Activated T-helper 2 cell treated with anti-CD3 and anti-CD28 coated beads, Interferon-gamma antibody, Interleukin-2, Interleukin-4, amounts not matched to agents 10 μg/mL and 5 μg/mL and 100 μg/mL, durations not matched to agents 14 hours and 24 hours and 36 hours (primary cell): ENCODE measurements at regions not wholly inside any gene's neighbourhood (a gene's known extent, or its start where the extent isn't known, plus 50 kb on each side); places are given as distances from the start of the nearest gene placed in this dataset.

Experiments
- DNase-seq: peaks from one replicate; pipeline ENCODE4 v3.0.0; 2021; ENCODE audit warnings: low spot score
- H3K27ac Mint-ChIP-seq: one replicate; pipeline ENCODE4 v1.8.0; 2021; ENCODE audit warnings: mixed read lengths
- H3K27me3 Mint-ChIP-seq: one replicate; pipeline ENCODE4 v1.8.0; 2021; ENCODE audit warnings: low read depth, mixed read lengths
- H3K36me3 Mint-ChIP-seq: one replicate; pipeline ENCODE4 v1.8.0; 2021; ENCODE audit warnings: low read depth, mixed read lengths
- H3K4me1 Mint-ChIP-seq: one replicate; pipeline ENCODE4 v1.8.0; 2021; ENCODE audit warnings: low read depth, mixed read lengths
- H3K4me3 Mint-ChIP-seq: one replicate; pipeline ENCODE4 v1.8.0; 2021; ENCODE audit warnings: low read depth, mild to moderate bottlenecking, moderate library complexity, mixed read lengths
- H3K9me3 Mint-ChIP-seq: one replicate; pipeline ENCODE4 v1.8.0; 2021; ENCODE audit warnings: mixed read lengths
- intact Hi-C: fragments of 100-400 bp; cut with micrococcal nuclease; formaldehyde crosslinking; loops from one replicate; pipeline ENCODE4 v1.15.1; 2023

GRCh38 chr5:92421196-92421595 lies 1038.1 kb upstream of the ARRDC3 start:
- intact Hi-C loops = no loop called here
- no peak for DNase-seq
- H3K36me3 Mint-ChIP-seq = no peaks in the 10 kb centered on the region

DNA sequence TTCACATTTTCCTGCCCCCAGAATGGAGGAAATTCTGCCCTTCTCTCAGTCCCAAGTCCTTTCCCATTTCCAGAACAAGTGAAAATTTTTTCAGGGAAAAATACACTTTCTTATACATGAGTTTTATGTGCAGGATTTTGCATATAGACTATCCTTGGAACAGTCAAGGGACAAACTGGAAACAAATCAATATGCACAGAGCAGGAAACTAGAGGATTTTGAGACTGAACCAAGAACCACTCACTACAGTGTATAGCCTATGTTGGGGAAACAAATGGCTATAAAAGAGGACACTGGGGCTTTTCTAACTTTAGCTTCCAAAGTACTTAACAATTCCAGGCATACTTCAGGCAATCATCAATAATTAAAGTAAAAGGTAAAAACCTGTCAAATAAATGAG lies 1036.1 kb upstream of the ARRDC3 start:
- intact Hi-C loops = no loop called here
- DNase-seq = no peak
- Mint-ChIP-seq H3K4me1 (no peaks in the 10 kb centered on the region), H3K4me3 (no peak overlapping the region), H3K36me3 (no peaks in the 10 kb centered on the region), H3K27me3 (no peaks in the 10 kb centered on the region), H3K27ac (no peak overlapping the region), H3K9me3 (peaks cover 28% of the 10 kb centered on the region)

More at GRCh38 chr5:92421196-92421595, 1038.1 kb upstream of the ARRDC3 start:
- no peaks in the 10 kb centered on the region for H3K27me3 Mint-ChIP-seq
- no peaks in the 10 kb centered on the region for H3K4me1 Mint-ChIP-seq
- peaks cover 28% of the 10 kb centered on the region for H3K9me3 Mint-ChIP-seq
- H3K4me3 Mint-ChIP-seq = no peak overlapping the region
- no peak overlapping the region for H3K27ac Mint-ChIP-seq

DNA sequence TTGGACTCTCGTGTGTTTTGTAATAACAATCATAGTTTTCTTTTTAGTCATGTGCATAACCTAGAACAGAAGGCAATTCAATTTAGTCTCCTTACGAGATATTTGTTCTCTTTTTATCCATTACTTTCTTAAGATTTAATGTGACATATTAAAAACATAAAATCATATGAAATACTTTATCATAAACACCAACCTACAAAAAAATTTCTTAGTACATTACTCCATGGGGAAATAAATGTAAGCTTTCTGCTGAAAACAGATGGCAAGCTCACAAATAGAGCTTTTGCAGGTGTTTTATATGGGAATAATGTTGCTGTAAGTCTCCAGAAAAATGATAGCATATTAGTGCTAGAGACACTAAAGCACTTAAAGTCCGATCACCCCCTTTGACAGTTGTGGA lies 1035.2 kb upstream of the ARRDC3 start:
- no peak overlapping the region for H3K4me3 Mint-ChIP-seq
- peaks cover 22% of the 10 kb centered on the region for H3K9me3 Mint-ChIP-seq
- intact Hi-C loops = no loop called here

GRCh38 chr5:92409134-92409533 lies 1026.0 kb upstream of the ARRDC3 start:
- H3K27ac Mint-ChIP-seq = no peak overlapping the region
- no peak overlapping the region for H3K4me3 Mint-ChIP-seq
- no peaks in the 10 kb centered on the region for H3K36me3 Mint-ChIP-seq
- H3K9me3 Mint-ChIP-seq = no peaks in the 10 kb centered on the region
- intact Hi-C loops = no loop called here
- no peak for DNase-seq
- no peaks in the 10 kb centered on the region for H3K4me1 Mint-ChIP-seq
- no peaks in the 10 kb centered on the region for H3K27me3 Mint-ChIP-seq

More for the DNA sequence above, 1035.2 kb upstream of the ARRDC3 start:
- Mint-ChIP-seq H3K36me3 (no peaks in the 10 kb centered on the region), H3K27ac (no peak overlapping the region), H3K27me3 (no peaks in the 10 kb centered on the region), H3K4me1 (no peaks in the 10 kb centered on the region)
- no peak for DNase-seq

DNA sequence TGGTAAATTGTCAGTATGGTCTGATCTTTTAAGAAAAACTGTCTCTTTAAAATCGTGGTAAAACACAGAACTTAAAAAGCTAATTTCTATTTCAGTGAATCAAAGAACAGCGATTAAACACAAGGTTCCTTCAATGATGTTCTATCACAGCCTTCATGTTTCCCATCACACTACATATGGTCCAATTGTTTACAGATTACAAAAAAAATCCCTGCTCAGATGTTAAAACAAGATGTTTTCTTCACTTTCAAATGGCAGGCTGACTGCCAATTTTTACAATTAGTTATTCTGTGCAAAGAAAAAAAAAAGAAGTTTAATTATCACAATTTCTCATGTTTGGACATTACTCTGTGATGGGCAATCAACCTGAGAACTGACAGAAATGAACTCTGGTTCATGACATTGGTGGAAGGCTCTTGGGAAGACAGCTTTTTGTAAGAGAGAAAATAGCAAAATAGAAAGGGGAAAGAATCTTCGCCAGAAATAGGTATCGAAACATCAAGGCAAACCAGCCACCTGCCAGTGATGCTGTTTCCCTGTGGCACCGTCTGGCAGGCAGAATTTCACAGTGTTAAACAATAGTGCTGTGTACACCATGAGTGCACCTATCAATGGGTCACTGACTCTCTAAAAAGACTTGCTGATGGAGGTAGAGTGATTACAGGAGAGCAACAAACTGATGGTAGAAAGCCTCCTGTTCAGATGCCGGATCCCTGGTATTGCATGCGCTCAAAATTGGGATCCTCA lies 1020.0 kb upstream of the ARRDC3 start:
- Mint-ChIP-seq H3K27me3 (no peaks in the 10 kb centered on the region), H3K9me3 (no peaks in the 10 kb centered on the region), H3K4me3 (no peak overlapping the region), H3K4me1 (no peaks in the 10 kb centered on the region), H3K27ac (no peak overlapping the region), H3K36me3 (no peaks in the 10 kb centered on the region)
- intact Hi-C loops = no loop called here
- no peak for DNase-seq

DNA sequence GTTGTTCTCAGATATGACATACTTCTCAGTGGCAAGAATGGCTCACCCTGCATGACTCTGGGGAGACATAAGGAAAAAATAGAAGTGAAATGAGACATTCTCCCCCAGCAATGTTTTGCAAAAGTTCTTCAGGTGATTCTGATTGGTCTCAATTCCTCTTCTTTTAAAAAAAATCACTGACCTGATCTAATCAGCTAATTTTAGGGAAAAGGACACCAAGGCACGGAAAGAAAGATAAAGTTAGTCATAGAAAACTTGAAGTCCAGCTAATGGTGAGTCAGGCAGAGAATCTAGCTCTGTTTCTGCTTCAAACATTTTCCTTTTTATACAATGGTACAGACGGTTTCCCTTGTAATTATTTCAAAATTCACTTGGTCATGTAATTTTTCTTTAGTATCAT lies 1018.9 kb upstream of the ARRDC3 start:
- no peaks in the 10 kb centered on the region for H3K36me3 Mint-ChIP-seq
- intact Hi-C loops = no loop called here

GRCh38 chr5:92401492-92401891 lies 1018.4 kb upstream of the ARRDC3 start:
- Mint-ChIP-seq H3K9me3 (no peaks in the 10 kb centered on the region), H3K27ac (no peak overlapping the region), H3K4me3 (no peak overlapping the region), H3K36me3 (no peaks in the 10 kb centered on the region), H3K4me1 (no peaks in the 10 kb centered on the region), H3K27me3 (no peaks in the 10 kb centered on the region)
- intact Hi-C loops = no loop called here
- DNase-seq = no peak

More for the DNA sequence above, 1018.9 kb upstream of the ARRDC3 start:
- Mint-ChIP-seq H3K9me3 (no peaks in the 10 kb centered on the region), H3K4me3 (no peak overlapping the region), H3K27me3 (no peaks in the 10 kb centered on the region), H3K4me1 (no peaks in the 10 kb centered on the region), H3K27ac (no peak overlapping the region)
- DNase-seq = no peak

GRCh38 chr5:92394936-92395335 lies 1011.8 kb upstream of the ARRDC3 start:
- no peaks in the 10 kb centered on the region for H3K36me3 Mint-ChIP-seq
- no peaks in the 10 kb centered on the region for H3K4me1 Mint-ChIP-seq
- H3K27ac Mint-ChIP-seq = no peak overlapping the region
- H3K27me3 Mint-ChIP-seq = no peaks in the 10 kb centered on the region
- no peak for DNase-seq
- H3K4me3 Mint-ChIP-seq = no peak overlapping the region
- intact Hi-C loops = no loop called here
- no peaks in the 10 kb centered on the region for H3K9me3 Mint-ChIP-seq

- no peaks in the 10 kb centered on the region for H3K36me3 Mint-ChIP-seq
- H3K27me3 Mint-ChIP-seq = no peaks in the 10 kb centered on the region
- peaks cover 11% of the 10 kb centered on the region for H3K9me3 Mint-ChIP-seq
- H3K4me3 Mint-ChIP-seq = no peak overlapping the region
- intact Hi-C loops = no loop called here
- H3K4me1 Mint-ChIP-seq = no peaks in the 10 kb centered on the region
- DNase-seq = no peak
- no peak overlapping the region for H3K27ac Mint-ChIP-seq
Measured at GRCh38 chr5:92390657-92391056, 1007.5 kb upstream of the ARRDC3 start.

DNA sequence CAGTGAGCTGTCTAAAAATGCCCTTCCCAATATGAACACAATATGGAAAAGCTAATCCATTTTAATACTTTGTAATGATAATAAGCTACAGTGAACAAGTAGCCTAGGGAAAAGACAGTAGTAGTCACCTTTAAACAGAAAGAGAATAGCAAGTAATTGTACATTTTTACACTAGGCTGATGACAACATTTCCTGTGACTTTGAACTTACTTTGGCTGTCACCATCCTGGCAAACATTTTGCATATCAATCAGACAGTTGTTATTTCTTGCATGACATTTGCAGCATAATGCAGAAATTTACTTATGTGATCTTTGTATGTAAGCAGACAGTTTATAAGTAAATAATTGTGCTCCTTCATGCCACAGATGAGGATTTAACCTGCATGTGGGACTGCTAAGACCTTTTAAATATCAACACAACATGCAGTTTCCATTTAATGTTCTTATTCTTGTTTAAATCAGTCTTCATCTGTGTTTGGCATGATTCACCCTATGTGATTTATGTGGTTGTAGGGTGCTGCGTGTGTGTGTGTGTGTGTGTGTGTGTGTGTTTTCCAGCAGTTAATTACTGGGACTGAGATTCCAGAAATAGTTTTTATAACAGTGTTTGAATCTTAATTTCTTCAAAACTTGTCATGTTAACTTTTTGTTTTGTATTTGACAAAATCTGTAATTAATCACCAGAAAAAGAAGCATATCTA lies 997.1 kb upstream of the ARRDC3 start:
- intact Hi-C loops = no loop called here
- no peaks in the 10 kb centered on the region for H3K27me3 Mint-ChIP-seq
- peaks cover 3% of the 10 kb centered on the region for H3K9me3 Mint-ChIP-seq
- no peaks in the 10 kb centered on the region for H3K36me3 Mint-ChIP-seq
- no peak overlapping the region for H3K27ac Mint-ChIP-seq
- H3K4me1 Mint-ChIP-seq = no peaks in the 10 kb centered on the region
- H3K4me3 Mint-ChIP-seq = no peak overlapping the region
- no peak for DNase-seq

GRCh38 chr5:92378966-92379611 lies 996.0 kb upstream of the ARRDC3 start:
- Mint-ChIP-seq H3K4me3 (no peak overlapping the region), H3K4me1 (no peaks in the 10 kb centered on the region), H3K36me3 (no peaks in the 10 kb centered on the region), H3K27me3 (no peaks in the 10 kb centered on the region), H3K9me3 (peaks cover 3% of the 10 kb centered on the region), H3K27ac (no peak overlapping the region)
- intact Hi-C loops = no loop called here
- DNase-seq = no peak

- no peak overlapping the region for H3K4me3 Mint-ChIP-seq
- no peaks in the 10 kb centered on the region for H3K27me3 Mint-ChIP-seq
- H3K27ac Mint-ChIP-seq = no peak overlapping the region
- H3K9me3 Mint-ChIP-seq = peaks cover 7% of the 10 kb centered on the region
- no peaks in the 10 kb centered on the region for H3K4me1 Mint-ChIP-seq
- DNase-seq = no peak
- intact Hi-C loops = no loop called here
- no peaks in the 10 kb centered on the region for H3K36me3 Mint-ChIP-seq
Measured at GRCh38 chr5:92374859-92375258, 991.7 kb upstream of the ARRDC3 start.

GRCh38 chr5:92372766-92373165 lies 989.6 kb upstream of the ARRDC3 start:
- no peak for DNase-seq
- Mint-ChIP-seq H3K4me3 (no peak overlapping the region), H3K27me3 (no peaks in the 10 kb centered on the region), H3K27ac (no peak overlapping the region), H3K9me3 (peaks cover 10% of the 10 kb centered on the region), H3K36me3 (no peaks in the 10 kb centered on the region), H3K4me1 (no peaks in the 10 kb centered on the region)
- intact Hi-C loops = no loop called here
